A549 (cell line): ENCODE measurements at regions not wholly inside any gene's neighbourhood (a gene's known extent, or its start where the extent isn't known, plus 50 kb on each side); places are given as distances from the start of the nearest gene placed in this dataset.

Experiments
- CEBPB ChIP-seq, 2 experiments: fragments of >200 bp in 1 of 2; sonication (Bioruptor Twin) in 1 of 2; formaldehyde crosslinking in 1 of 2; IDR thresholded peaks; 2 replicates each; pipeline ENCODE4 v1.6.1; 2012 to 2016
- CTCF ChIP-seq: fragments of >200 bp; sonication (Bioruptor Twin); formaldehyde crosslinking; IDR thresholded peaks from 3 replicates; pipeline ENCODE4 v1.5.1; 2016
- EP300 ChIP-seq, 2 experiments: fragments of >200 bp; sonication (Bioruptor Twin); formaldehyde crosslinking; IDR thresholded peaks; 2 replicates in 1 of 2; 3 replicates in 1 of 2; pipeline ENCODE4 v1.6.1; 2016 to 2017
- FOSL2 ChIP-seq, 2 experiments: fragments of 450-650 bp in 1 of 2; fragments of >200 bp in 1 of 2; sonication (Bioruptor Twin) in 1 of 2; formaldehyde crosslinking; IDR thresholded peaks; 2 replicates each; pipeline versions ENCODE4 v1.5.0 to v1.6.1; 2016 to 2020; ENCODE audit warnings: mild to moderate bottlenecking in 1 of 2, moderate library complexity in 1 of 2
- JUNB ChIP-seq: fragments of >200 bp; sonication (Bioruptor Twin); formaldehyde crosslinking; IDR thresholded peaks from 2 replicates; pipeline ENCODE4 v1.6.1; 2016
- KDM1A ChIP-seq: fragments of 200-600 bp; sonication (generic); IDR thresholded peaks from 2 replicates; pipeline ENCODE4 v1.6.1; 2016; ENCODE audit warnings: low read depth, mild to moderate bottlenecking
- NR3C1 ChIP-seq: fragments of >200 bp; sonication (Bioruptor Twin); formaldehyde crosslinking; IDR thresholded peaks from 3 replicates; pipeline ENCODE4 v1.6.1; 2017
- POLR2A ChIP-seq: IDR thresholded peaks from 2 replicates; pipeline ENCODE4 v1.6.1; 2012; ENCODE audit warnings: mild to moderate bottlenecking, low read length
- USF2 ChIP-seq: fragments of 450-650 bp; IDR thresholded peaks from 2 replicates; pipeline ENCODE4 v1.6.1; 2014; ENCODE audit warnings: antibody characterized with exemption

GRCh38 chr11:109845437-109845836, 247.8 kb upstream of the ZC3H12C start:
- TF ChIP-seq CTCF (no peak), POLR2A (no peak), EP300 (IDR thresholded peaks at IDR 0.05) (no peak), USF2 (no peak), FOSL2 (IDR thresholded peaks at IDR 0.05) (no peak), FOSL2 (CRISPR knock-in tag; IDR thresholded peaks at IDR 0.05) (no peak), KDM1A (no peak), NR3C1 (no peak), JUNB (no peak), CEBPB (IDR thresholded peaks at IDR 0.05) (no peak)
